GM12878 (cell line): ENCODE measurements at regions not wholly inside any gene's neighbourhood (a gene's known extent, or its start where the extent isn't known, plus 50 kb on each side); places are given as distances from the start of the nearest gene placed in this dataset.

Source experiments
- ATAC-seq: fragments of 200-7000 bp; cut with Tn5 transposase; 3 replicates; pipeline ENCODE4 v1.9.1; 2020; ENCODE audit warnings: mild to moderate bottlenecking, moderate library complexity
- BruUV-seq: library from RNA; stranded (reverse); fragments of 400-500 nt; replicated peaks from 2 replicates; lab custom pipeline; 2021; lab: Mats Ljungman, UMichigan
- CTCF ChIA-PET: fragments of 300-600 bp; sonication (Branson Sonifier 250); formaldehyde crosslinking; extraction: SDS; loops from one replicate; lab custom pipeline; 2021; ENCODE audit warnings: inconsistent platforms; lab: Yijun Ruan, JAX
- POLR2A ChIA-PET: fragments of 350-600 bp; formaldehyde crosslinking; extraction: SDS; loops from one replicate; lab custom pipeline; 2021; ENCODE audit warnings: inconsistent platforms; lab: Charles Lee
- RAD21 ChIA-PET: fragments of 300-600 bp; sonication (Branson Sonifier 250); formaldehyde crosslinking; loops from one replicate; lab custom pipeline; 2023; ENCODE audit warnings: antibody characterized with exemption; ENCODE audit not compliant: unreplicated experiment; lab: Charles Lee
- SMC1A ChIA-PET: fragments of 300-600 bp; sonication (Branson Sonifier 250); formaldehyde crosslinking; loops from one replicate; lab custom pipeline; 2023; ENCODE audit not compliant: unreplicated experiment, uncharacterized antibody; lab: Charles Lee
- DNase-seq: peaks from one replicate; pipeline ENCODE4 v3.0.0-alpha.2; 2011; ENCODE audit warnings: low read depth, low spot score
- FAIRE-seq: peaks from 3 replicates; lab custom pipeline; 2011; peaks lifted over from hg19 to GRCh38; lab: Jason Lieb, UNC
- H2AFZ ChIP-seq: 2 replicates; pipeline ENCODE4 v1.6.0; 2011; ENCODE audit warnings: low read depth, low read length, control low read depth; ENCODE audit not compliant: control insufficient read depth
- H3K27ac ChIP-seq: 2 replicates; pipeline ENCODE4 v1.5.1; 2011; ENCODE audit warnings: control low read depth; ENCODE audit not compliant: control insufficient read depth, insufficient read depth
- H3K27me3 ChIP-seq, 2 experiments: replicated peaks in 1 of 2; 2 replicates each; pipeline versions ENCODE4 v1.6.0 to v1.6.1; 2011; ENCODE audit warnings: low read length in 1 of 2; ENCODE audit not compliant: control insufficient read depth in 2 of 2, insufficient read depth in 2 of 2
- H3K36me3 ChIP-seq, 2 experiments: 2 replicates each; pipeline ENCODE4 v1.5.1; 2011; ENCODE audit warnings: low read length in 1 of 2; ENCODE audit not compliant: control insufficient read depth in 2 of 2, insufficient read depth in 2 of 2
- H3K4me1 ChIP-seq: 2 replicates; pipeline ENCODE4 v1.6.1; 2011; ENCODE audit warnings: mild to moderate bottlenecking, low read length, moderate library complexity, mixed read lengths; ENCODE audit not compliant: control insufficient read depth, insufficient read depth
- H3K4me2 ChIP-seq: 2 replicates; pipeline ENCODE4 v1.6.0; 2011; ENCODE audit warnings: control low read depth; ENCODE audit not compliant: control insufficient read depth, insufficient read depth
- H3K4me3 ChIP-seq: fragments of 200-600 bp; sonication (generic); 2 replicates; pipeline ENCODE4 v1.5.1; 2016
- H3K79me2 ChIP-seq: 2 replicates; pipeline ENCODE4 v1.6.0; 2011; ENCODE audit warnings: low read length; ENCODE audit not compliant: control insufficient read depth, insufficient read depth
- H3K9ac ChIP-seq: 2 replicates; pipeline ENCODE4 v1.8.0; 2011; ENCODE audit warnings: low read length, control low read depth, mixed read lengths; ENCODE audit not compliant: control insufficient read depth, insufficient read depth
- H3K9me3 ChIP-seq: replicated peaks from 3 replicates; pipeline ENCODE4 v1.5.1; 2011; ENCODE audit warnings: mild to moderate bottlenecking, low read length; ENCODE audit not compliant: control insufficient read depth, insufficient read depth
- H4K20me1 ChIP-seq: 2 replicates; pipeline ENCODE4 v1.6.0; 2011; ENCODE audit not compliant: control insufficient read depth, insufficient read depth
- ATF3 ChIP-seq: IDR thresholded peaks from 2 replicates; pipeline ENCODE4 v1.6.1; 2011; ENCODE audit warnings: low read depth, mild to moderate bottlenecking, low read length, moderate library complexity, borderline replicate concordance; ENCODE audit errors: extremely low read depth
- GATAD2B ChIP-seq: fragments of 450-650 bp; conservative IDR thresholded peaks from 2 replicates; pipeline ENCODE4 v1.6.1; 2017; ENCODE audit warnings: low read depth, mild to moderate bottlenecking, moderate library complexity
- HDAC2 ChIP-seq: fragments of 200-600 bp; sonication (generic); IDR thresholded peaks from 2 replicates; pipeline ENCODE4 v1.6.1; 2017
- LARP7 ChIP-seq: fragments of 450-650 bp; IDR thresholded peaks from 2 replicates; pipeline ENCODE4 v1.6.1; 2017; ENCODE audit warnings: mild to moderate bottlenecking
- REST ChIP-seq: IDR thresholded peaks from 2 replicates; pipeline ENCODE4 v1.6.1; 2012; ENCODE audit warnings: mild to moderate bottlenecking, low read depth, low read length
- SKIL ChIP-seq: fragments of 450-650 bp; IDR thresholded peaks from 2 replicates; pipeline ENCODE4 v1.6.1; 2017; ENCODE audit warnings: mild to moderate bottlenecking, low read depth, inconsistent platforms; ENCODE audit not compliant: poor library complexity, severe bottlenecking
- SMC3 ChIP-seq: IDR thresholded peaks from 2 replicates; pipeline ENCODE4 v1.6.1; 2011; ENCODE audit warnings: low read length, improper control_type of control experiment, borderline replicate concordance
- TCF3 ChIP-seq: IDR thresholded peaks from 2 replicates; pipeline ENCODE4 v1.6.1; 2012; ENCODE audit warnings: low read depth, mild to moderate bottlenecking, low read length, borderline replicate concordance; ENCODE audit not compliant: insufficient read depth
- ZNF687 ChIP-seq: fragments of 450-650 bp; IDR thresholded peaks from 2 replicates; pipeline ENCODE4 v1.6.1; 2017; ENCODE audit warnings: mild to moderate bottlenecking, moderate library complexity
- WGBS: methylation state at CpG from one replicate; pipeline ENCODE4 v1.1.6; 2016; ENCODE audit warnings: low lambda C conversion rate; ENCODE audit not compliant: insufficient replicate concordance, insufficient coverage; ENCODE audit errors: missing lambda C conversion rate; 5-methylcytosine and 5-hydroxymethylcytosine counted together
- in situ Hi-C: fragments of 300-500 bp; cut with MboI; formaldehyde crosslinking; loops from 9 replicates; pipeline ENCODE4 v1.14.3; 2018; ENCODE audit warnings: mixed read lengths
- intact Hi-C: fragments of 100-400 bp; cut with micrococcal nuclease; formaldehyde crosslinking; loops from one replicate; pipeline ENCODE4 v1.14.2; 2022; ENCODE audit not compliant: unreplicated experiment

GRCh38 chr4:12487000-12487399 is 997.1 kb downstream of the RAB28 start (continued):
- TF ChIP-seq ZNF687, result no peak

- no peaks in the 10 kb centered on the region for H3K9me3 ChIP-seq
- no peak overlapping the region for H3K4me2 ChIP-seq
- H3K4me1 ChIP-seq, result no peaks in the 10 kb centered on the region
- H3K27me3 ChIP-seq, result no peaks in the 10 kb centered on the region
- ATAC-seq (no peak), DNase-seq (no peak), FAIRE-seq (no peak)
- ChIA-PET SMC1A (no interaction called here), RAD21 (no interaction called here), CTCF (no interaction called here), POLR2A (no interaction called here)
- H4K20me1 ChIP-seq, result no peaks in the 10 kb centered on the region
- no peak overlapping the region for H2AFZ ChIP-seq
- 0% methylated on average over 2 of the region's 2 CpGs for WGBS
- no peak overlapping the region for H3K9ac ChIP-seq
- H3K4me3 ChIP-seq, result no peak overlapping the region
- no peaks in the 10 kb centered on the region for H3K79me2 ChIP-seq
- TF ChIP-seq SMC3, result no peak
- no peak for TF ChIP-seq GATAD2B
- no peak for TF ChIP-seq LARP7
- no peak for TF ChIP-seq TCF3
- TF ChIP-seq HDAC2, result no peak
- no peak for TF ChIP-seq ATF3
- no peak for TF ChIP-seq REST
- TF ChIP-seq SKIL, result no peak
- intact Hi-C loops, result no loop called here
- H3K36me3 ChIP-seq, result no peaks in the 10 kb centered on the region
- no peak overlapping the region for H3K27ac ChIP-seq
- BruUV-seq, result no TSS peak
- in situ Hi-C loops, result no loop called here
Observed at GRCh38 chr4:12472087-12472486, 1012.1 kb downstream of the RAB28 start.
